Colonic mucosa (tissue), 4 donors: ENCODE measurements at regions not wholly inside any gene's neighbourhood (a gene's known extent, or its start where the extent isn't known, plus 50 kb on each side); places are given as distances from the start of the nearest gene placed in this dataset.
A peak's percentile ranks its signal among the peaks of the same experiment; 100 is the strongest.

Experiments used
- DNase-seq: peaks from one replicate; pipeline ENCODE4 v3.0.0-alpha.2; 2020
- H3K27ac ChIP-seq: fragments of 200-600 bp; one replicate; pipeline ENCODE4 v1.8.0; 2021
- H3K27me3 ChIP-seq: fragments of 200-600 bp; one replicate; pipeline ENCODE4 v1.8.0; 2021
- H3K36me3 ChIP-seq: fragments of 200-600 bp; one replicate; pipeline ENCODE4 v1.8.0; 2021
- H3K4me1 ChIP-seq: fragments of 200-600 bp; one replicate; pipeline ENCODE4 v1.8.0; 2021; ENCODE audit warnings: mild to moderate bottlenecking
- H3K4me3 ChIP-seq: fragments of 200-600 bp; one replicate; pipeline ENCODE4 v1.8.0; 2021
- H3K9ac ChIP-seq, 2 donors: one replicate each; pipeline ENCODE4 v1.7.0; 2013; ENCODE audit warnings: control low read depth in 2 of 2, low read depth in 2 of 2, low read length in 2 of 2
- H3K9me3 ChIP-seq: fragments of 200-600 bp; one replicate; pipeline ENCODE4 v1.8.0; 2021
- CTCF ChIP-seq: fragments of 200-600 bp; IDR thresholded peaks from one replicate; pipeline ENCODE4 v1.8.0; 2022; ENCODE audit warnings: antibody characterized with exemption, mild to moderate bottlenecking
- intact Hi-C: fragments of 100-400 bp; cut with DNase I; formaldehyde crosslinking; loops from one replicate; pipeline ENCODE4 v1.14.1; 2022
- donor health status: healthy.
- donor health status: DM: no; HTN: no; CAD: no.
- donor health status: DM: no; HTN: no; CAD: no.

DNA sequence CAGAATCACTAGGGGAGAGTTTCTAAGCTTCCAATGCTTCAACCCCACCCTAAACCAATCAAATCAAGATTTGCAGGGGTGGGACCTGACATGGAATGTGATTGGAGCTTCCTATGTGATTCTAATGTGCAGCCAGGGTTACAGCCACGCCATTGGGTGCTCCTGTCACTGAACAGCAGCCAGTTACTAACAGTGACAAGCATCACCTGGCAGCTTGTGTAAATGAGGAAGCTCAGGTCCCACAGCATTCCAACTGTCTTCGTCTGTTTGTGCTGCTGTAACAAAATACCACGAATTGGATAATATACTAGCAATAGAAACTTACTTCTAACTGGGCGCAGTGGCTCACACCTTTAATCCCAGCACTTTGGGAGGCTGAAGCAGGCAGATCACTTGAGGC, 294.9 kb downstream of the SHQ1 start:
- H3K36me3 ChIP-seq: no peaks in the 10 kb centered on the region
- H3K27ac ChIP-seq: no peak overlapping the region
- TF ChIP-seq CTCF: no peak
- H3K4me3 ChIP-seq: no peak overlapping the region
- H3K4me1 ChIP-seq: no peaks in the 10 kb centered on the region
- intact Hi-C loops: no loop called here
- no peak overlapping the region for H3K9ac ChIP-seq
- H3K27me3 ChIP-seq: no peaks in the 10 kb centered on the region
- H3K9me3 ChIP-seq: no peaks in the 10 kb centered on the region
- no peak for DNase-seq

GRCh38 chr3:72550582-72551262, 297.5 kb downstream of the SHQ1 start:
- intact Hi-C loops: no loop called here
- Histone ChIP-seq H3K27ac (no peak overlapping the region), H3K9me3 (no peaks in the 10 kb centered on the region), H3K36me3 (no peaks in the 10 kb centered on the region), H3K4me3 (no peak overlapping the region), H3K4me1 (no peaks in the 10 kb centered on the region), H3K9ac (no peak overlapping the region), H3K27me3 (no peaks in the 10 kb centered on the region)
- DNase-seq: no peak
- no peak for TF ChIP-seq CTCF

DNA sequence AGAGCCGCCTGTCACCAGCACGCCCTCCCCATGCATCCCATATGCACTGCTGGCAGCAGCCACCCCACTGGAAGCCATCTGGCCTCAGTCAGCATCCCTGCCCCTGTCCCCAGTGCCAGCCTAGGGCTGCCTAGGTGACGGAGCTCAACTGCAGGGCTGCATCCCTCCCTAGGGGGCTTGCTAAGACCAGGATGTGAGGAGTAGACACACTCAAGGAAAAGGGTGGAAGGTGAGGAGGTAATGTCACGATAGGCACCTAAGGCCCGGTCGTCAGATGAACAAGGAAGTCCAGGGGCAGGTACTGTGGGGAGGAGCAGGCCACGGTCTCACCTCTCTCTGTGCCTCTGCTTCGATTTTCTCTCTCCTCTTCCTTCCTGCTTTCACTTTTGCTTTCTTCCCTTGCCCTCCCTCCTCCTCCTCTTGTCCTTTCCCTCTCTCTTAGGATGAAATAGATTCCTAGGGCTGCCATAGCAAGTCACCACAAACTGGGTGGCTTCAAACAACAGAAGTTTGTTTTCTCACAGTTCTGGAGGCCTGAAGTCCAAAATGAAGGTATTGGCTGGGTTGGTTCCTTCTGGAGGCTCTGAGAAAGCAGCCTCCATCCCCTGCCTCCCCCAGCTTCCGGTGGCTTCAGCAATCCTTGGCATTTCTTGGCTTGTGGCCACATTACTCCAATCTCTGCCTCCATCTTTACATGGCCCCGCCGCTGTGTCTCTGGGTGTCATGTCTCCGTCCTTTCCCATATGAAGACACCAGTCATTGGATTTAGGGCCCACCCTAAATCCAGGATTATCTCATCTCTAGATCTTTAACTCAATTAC, 298.3 kb downstream of the SHQ1 start:
- intact Hi-C loops: no loop called here
- DNase-seq: no peak
- Histone ChIP-seq H3K27me3 (no peaks in the 10 kb centered on the region), H3K36me3 (no peaks in the 10 kb centered on the region), H3K4me3 (peak overlapping the region; percentile 12), H3K27ac (no peak overlapping the region), H3K4me1 (no peaks in the 10 kb centered on the region), H3K9ac (peak overlapping the region in 1 of 2 donors; percentile 14), H3K9me3 (no peaks in the 10 kb centered on the region)
- no peak for TF ChIP-seq CTCF

DNA sequence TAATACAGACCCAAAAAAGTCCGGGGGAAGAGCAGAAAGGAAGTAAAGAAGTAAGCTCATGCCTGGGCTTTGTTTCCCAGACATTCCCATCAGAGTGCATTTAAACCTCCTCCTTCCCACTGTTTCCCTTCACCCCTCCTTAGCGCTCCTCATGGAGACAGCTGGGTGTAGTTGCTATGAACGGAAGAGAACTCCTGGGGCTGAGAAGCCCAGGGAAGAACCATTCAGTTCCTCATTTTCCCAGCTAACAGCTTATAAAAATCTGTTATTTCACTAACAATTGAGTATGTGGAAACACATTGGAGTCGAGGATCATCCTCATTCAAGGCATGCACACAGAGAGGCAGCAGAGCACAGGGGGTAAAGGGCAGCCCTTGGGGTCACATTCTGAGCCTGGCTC, 299.3 kb downstream of the SHQ1 start:
- no peak for DNase-seq
- Histone ChIP-seq H3K27me3 (no peaks in the 10 kb centered on the region), H3K4me3 (no peak overlapping the region), H3K9ac (no peak overlapping the region), H3K36me3 (no peaks in the 10 kb centered on the region), H3K9me3 (no peaks in the 10 kb centered on the region), H3K27ac (no peak overlapping the region), H3K4me1 (no peaks in the 10 kb centered on the region)
- intact Hi-C loops: no loop called here
- no peak for TF ChIP-seq CTCF

- intact Hi-C loops: no loop called here
- H3K9me3 ChIP-seq: no peaks in the 10 kb centered on the region
- no peak overlapping the region for H3K9ac ChIP-seq
These were observed 299.8 kb downstream of the SHQ1 start for GRCh38 chr3:72548461-72548860.

More at GRCh38 chr3:72548461-72548860, 299.8 kb downstream of the SHQ1 start:
- Histone ChIP-seq H3K36me3 (no peaks in the 10 kb centered on the region), H3K27ac (no peak overlapping the region), H3K4me3 (no peak overlapping the region), H3K27me3 (no peaks in the 10 kb centered on the region), H3K4me1 (no peaks in the 10 kb centered on the region)
- TF ChIP-seq CTCF: no peak
- DNase-seq: no peak
